SK-N-SH treated with all-trans-retinoic acid at 6 μM for 48 hours (cell line): ENCODE measurements at regions not wholly inside any gene's neighbourhood (a gene's known extent, or its start where the extent isn't known, plus 50 kb on each side); places are given as distances from the start of the nearest gene placed in this dataset.

Source experiments
- ATAC-seq: fragments of 200-7000 bp; cut with Tn5 transposase; 3 replicates; pipeline ENCODE4 v1.9.1; 2020; ENCODE audit warnings: mild to moderate bottlenecking, moderate library complexity
- BACH2 ChIP-seq: fragments of 250-450 bp; sonication (Bioruptor Pico); IDR thresholded peaks from 2 replicates; pipeline ENCODE4 v1.9.0; 2021; ENCODE audit warnings: mild to moderate bottlenecking, borderline replicate concordance
- CSDC2 ChIP-seq: fragments of 250-450 bp; sonication (Bioruptor Pico); IDR thresholded peaks from 2 replicates; pipeline ENCODE4 v1.5.0; 2020; ENCODE audit warnings: mild to moderate bottlenecking, moderate library complexity
- ESRRG ChIP-seq: fragments of 250-450 bp; sonication (Bioruptor Pico); IDR thresholded peaks from 2 replicates; pipeline ENCODE4 v1.6.1; 2021; ENCODE audit warnings: mild to moderate bottlenecking
- GLIS3 ChIP-seq: fragments of 250-450 bp; sonication (Bioruptor Pico); IDR thresholded peaks from 2 replicates; pipeline ENCODE4 v1.5.0; 2020; ENCODE audit warnings: mild to moderate bottlenecking, moderate library complexity
- OSR1 ChIP-seq: fragments of 250-450 bp; sonication (Bioruptor Pico); IDR thresholded peaks from 2 replicates; pipeline ENCODE4 v1.8.0; 2022; ENCODE audit warnings: moderate library complexity, mild to moderate bottlenecking, inconsistent platforms
- PPARA ChIP-seq: fragments of 250-450 bp; sonication (Bioruptor Pico); IDR thresholded peaks from 2 replicates; pipeline ENCODE4 v1.5.0; 2020; ENCODE audit warnings: mild to moderate bottlenecking, borderline replicate concordance
- RARB ChIP-seq: fragments of 250-450 bp; sonication (Bioruptor Pico); IDR thresholded peaks from 2 replicates; pipeline ENCODE4 v1.8.0; 2021; ENCODE audit warnings: mild to moderate bottlenecking, moderate library complexity
- SNAI2 ChIP-seq: fragments of 250-450 bp; sonication (Bioruptor Pico); IDR thresholded peaks from 2 replicates; pipeline ENCODE4 v1.5.0; 2020; ENCODE audit warnings: mild to moderate bottlenecking, moderate library complexity
- TCF4 ChIP-seq: fragments of 250-450 bp; sonication (Bioruptor Pico); IDR thresholded peaks from 2 replicates; pipeline ENCODE4 v1.8.0; 2021; ENCODE audit warnings: mild to moderate bottlenecking, moderate library complexity, borderline replicate concordance
- TOX ChIP-seq: fragments of 250-450 bp; sonication (Bioruptor Pico); IDR thresholded peaks from 2 replicates; pipeline ENCODE4 v1.8.0; 2021; ENCODE audit warnings: mild to moderate bottlenecking, moderate library complexity, borderline replicate concordance
- ZC3H10 ChIP-seq: fragments of 250-450 bp; sonication (Bioruptor Pico); IDR thresholded peaks from 2 replicates; pipeline ENCODE4 v1.5.1; 2021; ENCODE audit warnings: mild to moderate bottlenecking, moderate library complexity
- ZFP3 ChIP-seq: fragments of 250-450 bp; sonication (Bioruptor Pico); IDR thresholded peaks from 2 replicates; pipeline ENCODE4 v1.5.0; 2020; ENCODE audit warnings: mild to moderate bottlenecking, moderate library complexity
- ZFP30 ChIP-seq: fragments of 450-650 bp; formaldehyde crosslinking; IDR thresholded peaks from 2 replicates; pipeline ENCODE4 v1.5.0; 2022; ENCODE audit warnings: mild to moderate bottlenecking, moderate library complexity
- ZNF565 ChIP-seq: fragments of 450-650 bp; formaldehyde crosslinking; conservative IDR thresholded peaks from 2 replicates; pipeline ENCODE4 v1.5.0; 2020; ENCODE audit warnings: low read depth, mild to moderate bottlenecking, moderate library complexity
- ZNF8 ChIP-seq: fragments of 450-650 bp; formaldehyde crosslinking; IDR thresholded peaks from 2 replicates; pipeline ENCODE4 v1.5.0; 2020; ENCODE audit warnings: mild to moderate bottlenecking, moderate library complexity
- TF ChIP-seq, protein P1 (sequence below): fragments of 250-450 bp; sonication (Bioruptor Pico); IDR thresholded peaks from 2 replicates; pipeline ENCODE4 v1.5.1; 2020; ENCODE audit warnings: low read depth, mild to moderate bottlenecking, moderate library complexity
- TF ChIP-seq, protein P2 (sequence below): fragments of 250-450 bp; sonication (Bioruptor Pico); IDR thresholded peaks from 2 replicates; pipeline ENCODE4 v1.8.0; 2021; ENCODE audit warnings: low read depth, mild to moderate bottlenecking, moderate library complexity, borderline replicate concordance
- TF ChIP-seq, protein P3 (sequence below): fragments of 250-450 bp; sonication (Bioruptor Pico); IDR thresholded peaks from 2 replicates; pipeline ENCODE4 v1.5.0; 2020; ENCODE audit warnings: mild to moderate bottlenecking, moderate library complexity
- TF ChIP-seq, protein P4 (sequence below): fragments of 250-450 bp; sonication (Bioruptor Pico); IDR thresholded peaks from 2 replicates; pipeline ENCODE4 v1.5.1; 2021; ENCODE audit warnings: mild to moderate bottlenecking, moderate library complexity
- TF ChIP-seq, protein P5 (sequence below): fragments of 250-450 bp; sonication (Bioruptor Pico); IDR thresholded peaks from 2 replicates; pipeline ENCODE4 v1.8.0; 2020; ENCODE audit warnings: mild to moderate bottlenecking, moderate library complexity, borderline replicate concordance

DNA sequence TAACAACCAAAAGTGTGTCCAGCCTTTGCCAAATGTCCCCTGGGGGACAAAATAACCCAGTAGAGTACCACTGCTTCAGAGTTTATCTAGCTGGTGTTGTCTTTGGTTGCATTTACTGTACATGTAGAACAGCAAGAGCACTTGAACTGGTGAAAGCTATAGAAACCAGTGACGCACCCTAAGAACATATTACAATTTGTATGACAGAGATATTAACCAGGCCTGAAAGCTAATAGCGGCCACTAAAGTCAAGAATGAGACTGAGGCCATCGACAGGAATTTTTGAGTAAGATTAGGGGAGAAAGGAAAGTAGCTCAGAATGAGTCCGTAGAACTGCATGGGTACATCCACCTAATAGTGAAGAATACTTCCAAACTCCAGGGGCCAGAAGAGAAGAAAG, 236.2 kb downstream of the MTERF1 start:
- TF ChIP-seq SNAI2: no peak
- no peak for TF ChIP-seq RARB
- TF ChIP-seq, protein P1, sequence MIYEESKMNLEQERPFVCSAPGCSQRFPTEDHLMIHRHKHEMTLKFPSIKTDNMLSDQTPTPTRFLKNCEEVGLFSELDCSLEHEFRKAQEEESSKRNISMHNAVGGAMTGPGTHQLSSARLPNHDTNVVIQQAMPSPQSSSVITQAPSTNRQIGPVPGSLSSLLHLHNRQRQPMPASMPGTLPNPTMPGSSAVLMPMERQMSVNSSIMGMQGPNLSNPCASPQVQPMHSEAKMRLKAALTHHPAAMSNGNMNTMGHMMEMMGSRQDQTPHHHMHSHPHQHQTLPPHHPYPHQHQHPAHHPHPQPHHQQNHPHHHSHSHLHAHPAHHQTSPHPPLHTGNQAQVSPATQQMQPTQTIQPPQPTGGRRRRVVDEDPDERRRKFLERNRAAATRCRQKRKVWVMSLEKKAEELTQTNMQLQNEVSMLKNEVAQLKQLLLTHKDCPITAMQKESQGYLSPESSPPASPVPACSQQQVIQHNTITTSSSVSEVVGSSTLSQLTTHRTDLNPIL: no peak
- TF ChIP-seq ZFP3 (CRISPR knock-in tag): no peak
- TF ChIP-seq, protein P2, sequence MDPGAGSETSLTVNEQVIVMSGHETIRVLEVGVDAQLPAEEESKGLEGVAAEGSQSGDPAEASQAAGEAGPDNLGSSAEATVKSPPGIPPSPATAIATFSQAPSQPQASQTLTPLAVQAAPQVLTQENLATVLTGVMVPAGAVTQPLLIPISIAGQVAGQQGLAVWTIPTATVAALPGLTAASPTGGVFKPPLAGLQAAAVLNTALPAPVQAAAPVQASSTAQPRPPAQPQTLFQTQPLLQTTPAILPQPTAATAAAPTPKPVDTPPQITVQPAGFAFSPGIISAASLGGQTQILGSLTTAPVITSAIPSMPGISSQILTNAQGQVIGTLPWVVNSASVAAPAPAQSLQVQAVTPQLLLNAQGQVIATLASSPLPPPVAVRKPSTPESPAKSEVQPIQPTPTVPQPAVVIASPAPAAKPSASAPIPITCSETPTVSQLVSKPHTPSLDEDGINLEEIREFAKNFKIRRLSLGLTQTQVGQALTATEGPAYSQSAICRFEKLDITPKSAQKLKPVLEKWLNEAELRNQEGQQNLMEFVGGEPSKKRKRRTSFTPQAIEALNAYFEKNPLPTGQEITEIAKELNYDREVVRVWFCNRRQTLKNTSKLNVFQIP: no peak
- no peak for TF ChIP-seq TCF4
- no peak for TF ChIP-seq OSR1 (CRISPR knock-in tag)
- TF ChIP-seq ZNF565: no peak
- no peak for TF ChIP-seq GLIS3 (CRISPR knock-in tag)
- no peak for TF ChIP-seq BACH2 (CRISPR knock-in tag)
- TF ChIP-seq ZNF8: no peak
- TF ChIP-seq, protein P3, sequence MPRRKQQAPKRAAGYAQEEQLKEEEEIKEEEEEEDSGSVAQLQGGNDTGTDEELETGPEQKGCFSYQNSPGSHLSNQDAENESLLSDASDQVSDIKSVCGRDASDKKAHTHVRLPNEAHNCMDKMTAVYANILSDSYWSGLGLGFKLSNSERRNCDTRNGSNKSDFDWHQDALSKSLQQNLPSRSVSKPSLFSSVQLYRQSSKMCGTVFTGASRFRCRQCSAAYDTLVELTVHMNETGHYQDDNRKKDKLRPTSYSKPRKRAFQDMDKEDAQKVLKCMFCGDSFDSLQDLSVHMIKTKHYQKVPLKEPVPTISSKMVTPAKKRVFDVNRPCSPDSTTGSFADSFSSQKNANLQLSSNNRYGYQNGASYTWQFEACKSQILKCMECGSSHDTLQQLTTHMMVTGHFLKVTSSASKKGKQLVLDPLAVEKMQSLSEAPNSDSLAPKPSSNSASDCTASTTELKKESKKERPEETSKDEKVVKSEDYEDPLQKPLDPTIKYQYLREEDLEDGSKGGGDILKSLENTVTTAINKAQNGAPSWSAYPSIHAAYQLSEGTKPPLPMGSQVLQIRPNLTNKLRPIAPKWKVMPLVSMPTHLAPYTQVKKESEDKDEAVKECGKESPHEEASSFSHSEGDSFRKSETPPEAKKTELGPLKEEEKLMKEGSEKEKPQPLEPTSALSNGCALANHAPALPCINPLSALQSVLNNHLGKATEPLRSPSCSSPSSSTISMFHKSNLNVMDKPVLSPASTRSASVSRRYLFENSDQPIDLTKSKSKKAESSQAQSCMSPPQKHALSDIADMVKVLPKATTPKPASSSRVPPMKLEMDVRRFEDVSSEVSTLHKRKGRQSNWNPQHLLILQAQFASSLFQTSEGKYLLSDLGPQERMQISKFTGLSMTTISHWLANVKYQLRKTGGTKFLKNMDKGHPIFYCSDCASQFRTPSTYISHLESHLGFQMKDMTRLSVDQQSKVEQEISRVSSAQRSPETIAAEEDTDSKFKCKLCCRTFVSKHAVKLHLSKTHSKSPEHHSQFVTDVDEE (CRISPR knock-in tag): no peak
- TF ChIP-seq, protein P4, sequence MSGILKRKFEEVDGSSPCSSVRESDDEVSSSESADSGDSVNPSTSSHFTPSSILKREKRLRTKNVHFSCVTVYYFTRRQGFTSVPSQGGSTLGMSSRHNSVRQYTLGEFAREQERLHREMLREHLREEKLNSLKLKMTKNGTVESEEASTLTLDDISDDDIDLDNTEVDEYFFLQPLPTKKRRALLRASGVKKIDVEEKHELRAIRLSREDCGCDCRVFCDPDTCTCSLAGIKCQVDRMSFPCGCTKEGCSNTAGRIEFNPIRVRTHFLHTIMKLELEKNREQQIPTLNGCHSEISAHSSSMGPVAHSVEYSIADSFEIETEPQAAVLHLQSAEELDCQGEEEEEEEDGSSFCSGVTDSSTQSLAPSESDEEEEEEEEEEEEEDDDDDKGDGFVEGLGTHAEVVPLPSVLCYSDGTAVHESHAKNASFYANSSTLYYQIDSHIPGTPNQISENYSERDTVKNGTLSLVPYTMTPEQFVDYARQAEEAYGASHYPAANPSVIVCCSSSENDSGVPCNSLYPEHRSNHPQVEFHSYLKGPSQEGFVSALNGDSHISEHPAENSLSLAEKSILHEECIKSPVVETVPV: no peak
- no peak for TF ChIP-seq ESRRG
- no peak for TF ChIP-seq ZFP30 (CRISPR knock-in tag)
- no peak for TF ChIP-seq TOX (CRISPR knock-in tag)
- TF ChIP-seq, protein P5, sequence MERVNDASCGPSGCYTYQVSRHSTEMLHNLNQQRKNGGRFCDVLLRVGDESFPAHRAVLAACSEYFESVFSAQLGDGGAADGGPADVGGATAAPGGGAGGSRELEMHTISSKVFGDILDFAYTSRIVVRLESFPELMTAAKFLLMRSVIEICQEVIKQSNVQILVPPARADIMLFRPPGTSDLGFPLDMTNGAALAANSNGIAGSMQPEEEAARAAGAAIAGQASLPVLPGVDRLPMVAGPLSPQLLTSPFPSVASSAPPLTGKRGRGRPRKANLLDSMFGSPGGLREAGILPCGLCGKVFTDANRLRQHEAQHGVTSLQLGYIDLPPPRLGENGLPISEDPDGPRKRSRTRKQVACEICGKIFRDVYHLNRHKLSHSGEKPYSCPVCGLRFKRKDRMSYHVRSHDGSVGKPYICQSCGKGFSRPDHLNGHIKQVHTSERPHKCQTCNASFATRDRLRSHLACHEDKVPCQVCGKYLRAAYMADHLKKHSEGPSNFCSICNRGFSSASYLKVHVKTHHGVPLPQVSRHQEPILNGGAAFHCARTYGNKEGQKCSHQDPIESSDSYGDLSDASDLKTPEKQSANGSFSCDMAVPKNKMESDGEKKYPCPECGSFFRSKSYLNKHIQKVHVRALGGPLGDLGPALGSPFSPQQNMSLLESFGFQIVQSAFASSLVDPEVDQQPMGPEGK (CRISPR knock-in tag): no peak
- TF ChIP-seq CSDC2 (CRISPR knock-in tag): no peak
- TF ChIP-seq ZC3H10: no peak
- no peak for TF ChIP-seq PPARA (CRISPR knock-in tag)
- no peak for ATAC-seq

DNA sequence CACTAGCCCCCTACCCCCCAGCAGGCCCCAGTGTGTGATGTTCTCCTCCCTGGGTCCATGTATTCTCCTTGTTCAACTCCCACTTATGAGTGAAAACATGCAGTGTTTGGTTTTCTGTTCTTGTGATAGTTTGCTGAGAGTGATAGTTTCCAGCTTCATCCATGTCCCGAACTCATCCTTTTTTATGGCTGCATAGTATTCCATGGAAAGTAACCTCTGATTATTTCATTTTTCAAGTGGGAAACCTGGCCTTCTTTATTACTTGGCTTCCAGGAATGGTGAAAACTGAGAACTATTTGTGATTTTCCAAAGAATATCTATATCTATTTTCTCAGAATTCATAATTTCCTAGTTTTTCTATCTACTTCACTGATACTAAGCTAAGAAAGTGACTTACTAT, 235.0 kb downstream of the MTERF1 start:
- TF ChIP-seq BACH2 (CRISPR knock-in tag): no peak
- no peak for ATAC-seq

DNA sequence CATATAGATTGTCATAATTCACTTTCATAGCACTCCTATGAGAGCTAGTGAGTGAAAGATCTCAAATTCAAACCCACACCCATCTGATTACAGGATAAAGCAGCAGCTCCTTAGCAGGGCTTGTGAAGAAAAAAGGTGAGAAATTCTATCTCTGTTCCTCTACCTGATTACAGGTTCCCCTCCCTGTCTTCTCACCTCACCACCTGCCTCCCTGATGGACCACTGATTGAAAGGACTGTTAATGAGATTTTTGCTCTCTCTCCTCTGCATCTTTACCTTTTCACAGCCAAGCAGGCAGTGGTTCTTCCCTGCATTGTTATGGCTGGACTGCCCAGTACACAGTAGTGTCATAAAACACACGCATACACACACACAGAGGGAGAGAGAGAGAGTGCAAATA, 228.5 kb downstream of the MTERF1 start:
- TF ChIP-seq PPARA (CRISPR knock-in tag): no peak
- TF ChIP-seq ZC3H10: no peak
- TF ChIP-seq, protein P3 (CRISPR knock-in tag): no peak
- no peak for TF ChIP-seq ZNF565
- no peak for TF ChIP-seq BACH2 (CRISPR knock-in tag)
- no peak for ATAC-seq
